Pulmonary artery endothelial cell (primary cell): ENCODE measurements at regions not wholly inside any gene's neighbourhood (a gene's known extent, or its start where the extent isn't known, plus 50 kb on each side); places are given as distances from the start of the nearest gene placed in this dataset.

Source experiments
- DNase-seq: peaks from one replicate; pipeline ENCODE4 v3.0.0-alpha.2; 2011; ENCODE audit warnings: low read depth, low spot score

GRCh38 chr13:99861771-99862170 is 109.8 kb downstream of the ZIC5 start:
- DNase-seq = no peak

GRCh38 chr13:99860745-99861144 is 110.8 kb downstream of the ZIC5 start:
- no peak for DNase-seq

- no peak for DNase-seq
These were observed 112.1 kb downstream of the ZIC5 start for GRCh38 chr13:99859178-99860177.

- no peak for DNase-seq
These were observed 113.8 kb downstream of the ZIC5 start for GRCh38 chr13:99857738-99858137.

- no peak for DNase-seq
These were observed 115.8 kb downstream of the ZIC5 start for GRCh38 chr13:99855526-99856420.

GRCh38 chr13:99854366-99854765 is 117.2 kb downstream of the ZIC5 start:
- no peak for DNase-seq

GRCh38 chr13:99847318-99847750 is 124.2 kb downstream of the ZIC5 start:
- DNase-seq = no peak

- no peak for DNase-seq
These were observed 126.2 kb downstream of the ZIC5 start for GRCh38 chr13:99845161-99845874.

GRCh38 chr13:99844421-99844820 is 127.1 kb downstream of the ZIC5 start:
- DNase-seq = no peak

GRCh38 chr13:99843872-99844271 is 127.7 kb downstream of the ZIC5 start:
- DNase-seq = no peak

GRCh38 chr13:99842405-99842804 is 129.2 kb downstream of the ZIC5 start:
- no peak for DNase-seq

- no peak for DNase-seq
These were observed 135.3 kb downstream of the ZIC5 start for GRCh38 chr13:99836291-99836690.

- DNase-seq = no peak
These were observed 136.1 kb downstream of the ZIC5 start for GRCh38 chr13:99835442-99835841.

GRCh38 chr13:99834246-99834645 is 137.3 kb downstream of the ZIC5 start:
- DNase-seq = no peak

GRCh38 chr13:99832347-99832746 is 139.2 kb downstream of the ZIC5 start:
- DNase-seq = no peak

GRCh38 chr13:99830931-99831330 is 140.6 kb downstream of the ZIC5 start:
- no peak for DNase-seq

- DNase-seq = no peak
These were observed 141.9 kb downstream of the ZIC5 start for GRCh38 chr13:99829593-99830239.

- no peak for DNase-seq
These were observed 142.4 kb downstream of the ZIC5 start for GRCh38 chr13:99829161-99829560.

GRCh38 chr13:99828735-99829134 is 142.8 kb downstream of the ZIC5 start:
- DNase-seq = no peak

GRCh38 chr13:99828123-99828522 is 143.4 kb downstream of the ZIC5 start:
- no peak for DNase-seq
